Mesenchymal stem cell (in vitro differentiated cells and primary cell): ENCODE measurements at regions not wholly inside any gene's neighbourhood (a gene's known extent, or its start where the extent isn't known, plus 50 kb on each side); places are given as distances from the start of the nearest gene placed in this dataset.
"Not testable (repeated sequence)": the region's sequence is repeated elsewhere in the genome, so short reads cannot be mapped to it uniquely, and the experiment has no call there.

ENCODE experiments used
- DNase-seq: peaks from one replicate; pipeline ENCODE4 v3.0.0-alpha.2; 2013
- H2AFZ ChIP-seq: one replicate; pipeline ENCODE4 v1.6.1; 2013; ENCODE audit warnings: low read depth, mild to moderate bottlenecking, control low read depth, inconsistent platforms, low read length, moderate library complexity
- H2AK5ac ChIP-seq: 2 replicates; pipeline ENCODE4 v1.6.1; 2013; ENCODE audit warnings: low read length, moderate library complexity, mild to moderate bottlenecking, inconsistent platforms; ENCODE audit not compliant: severe bottlenecking
- H2BK120ac ChIP-seq: one replicate; pipeline ENCODE4 v1.6.1; 2013; ENCODE audit warnings: low read depth, mild to moderate bottlenecking, inconsistent platforms, low read length, moderate library complexity
- H2BK12ac ChIP-seq, 2 experiments: one replicate each; pipeline ENCODE4 v1.6.1; 2013; ENCODE audit warnings: inconsistent platforms in 2 of 2, low read length in 2 of 2, mild to moderate bottlenecking in 2 of 2, moderate library complexity in 2 of 2, control low read depth in 1 of 2
- H2BK15ac ChIP-seq: one replicate; pipeline ENCODE4 v1.6.1; 2013; ENCODE audit warnings: mild to moderate bottlenecking, low read depth, inconsistent platforms; ENCODE audit not compliant: poor library complexity, severe bottlenecking
- H2BK5ac ChIP-seq: 2 replicates; pipeline ENCODE4 v1.6.1; 2013; ENCODE audit warnings: low read depth, mild to moderate bottlenecking, low read length, control low read depth, inconsistent platforms; ENCODE audit not compliant: poor library complexity, severe bottlenecking
- H3K14ac ChIP-seq, 2 experiments: one replicate each; pipeline ENCODE4 v1.6.1; 2013; ENCODE audit warnings: inconsistent platforms in 2 of 2, low read length in 2 of 2, control low read depth in 1 of 2, mild to moderate bottlenecking in 1 of 2, moderate library complexity in 1 of 2
- H3K18ac ChIP-seq, 2 experiments: one replicate each; pipeline ENCODE4 v1.6.1; 2013; ENCODE audit warnings: inconsistent platforms in 2 of 2, low read length in 2 of 2, control low read depth in 1 of 2, low read depth in 1 of 2, mild to moderate bottlenecking in 1 of 2
- H3K23ac ChIP-seq, 2 experiments: one replicate each; pipeline ENCODE4 v1.6.1; 2013; ENCODE audit warnings: inconsistent platforms in 2 of 2, low read length in 2 of 2, mild to moderate bottlenecking in 2 of 2, moderate library complexity in 2 of 2, control low read depth in 1 of 2
- H3K27ac ChIP-seq: 2 replicates; pipeline ENCODE4 v1.5.1; 2013; ENCODE audit warnings: mild to moderate bottlenecking, moderate library complexity, low read length, control low read depth, inconsistent platforms; ENCODE audit not compliant: poor library complexity, severe bottlenecking
- H3K27me3 ChIP-seq, 2 experiments: 2 replicates each; pipeline versions ENCODE4 v1.6.1 to v1.7.0; 2013; ENCODE audit warnings: low read length in 2 of 2, mild to moderate bottlenecking in 2 of 2, moderate library complexity in 2 of 2, control low read depth in 1 of 2, inconsistent platforms in 1 of 2; ENCODE audit not compliant: control insufficient read depth in 1 of 2, insufficient read depth in 1 of 2
- H3K36me3 ChIP-seq, 2 experiments: 2 replicates each; pipeline versions ENCODE4 v1.6.1 to v1.7.0; 2013; ENCODE audit warnings: low read length in 2 of 2, control low read depth in 1 of 2, inconsistent platforms in 1 of 2, low read depth in 1 of 2, mild to moderate bottlenecking in 1 of 2; ENCODE audit not compliant: insufficient read depth in 2 of 2, control insufficient read depth in 1 of 2
- H3K4ac ChIP-seq, 2 experiments: one replicate each; pipeline ENCODE4 v1.6.1; 2013; ENCODE audit warnings: inconsistent platforms in 2 of 2, low read length in 2 of 2, mild to moderate bottlenecking in 2 of 2, moderate library complexity in 2 of 2, control low read depth in 1 of 2, low read depth in 1 of 2
- H3K4me1 ChIP-seq: 2 replicates; pipeline ENCODE4 v1.6.1; 2013; ENCODE audit warnings: low read depth, low read length, control low read depth; ENCODE audit not compliant: control insufficient read depth, insufficient read depth
- H3K4me2 ChIP-seq: 2 replicates; pipeline ENCODE4 v1.6.1; 2013; ENCODE audit warnings: low read length, mild to moderate bottlenecking, inconsistent platforms; ENCODE audit not compliant: poor library complexity, severe bottlenecking
- H3K4me3 ChIP-seq, 2 experiments: 2 replicates each; pipeline versions ENCODE4 v1.5.1 to v1.7.0; 2013; ENCODE audit warnings: low read length in 2 of 2, mild to moderate bottlenecking in 2 of 2, control low read depth in 1 of 2, low read depth in 1 of 2; ENCODE audit not compliant: insufficient read depth in 1 of 2
- H3K79me1 ChIP-seq: replicated peaks from 2 replicates; pipeline ENCODE4 v1.6.1; 2013; ENCODE audit warnings: mild to moderate bottlenecking, control low read depth, low read length, inconsistent platforms; ENCODE audit not compliant: poor library complexity, severe bottlenecking
- H3K9ac ChIP-seq: 2 replicates; pipeline ENCODE4 v1.7.0; 2013; ENCODE audit warnings: mild to moderate bottlenecking, low read length, moderate library complexity
- H3K9me3 ChIP-seq: 2 replicates; pipeline ENCODE4 v1.7.0; 2013; ENCODE audit warnings: mild to moderate bottlenecking, low read length; ENCODE audit not compliant: control insufficient read depth
- H4K8ac ChIP-seq: one replicate; pipeline ENCODE4 v1.6.1; 2013; ENCODE audit warnings: inconsistent platforms, mild to moderate bottlenecking, low read length, moderate library complexity
- H4K91ac ChIP-seq: one replicate; pipeline ENCODE4 v1.6.1; 2013; ENCODE audit warnings: mild to moderate bottlenecking, low read length, inconsistent platforms
- WGBS: methylation state at CpG from one replicate; pipeline ENCODE4 v1.1.7; 2013; ENCODE audit warnings: mixed read lengths; 5-methylcytosine and 5-hydroxymethylcytosine counted together

- Histone ChIP-seq H2BK120ac (no peak overlapping the region), H3K27me3 (no peaks in the 10 kb centered on the region), H2BK12ac (no peak overlapping the region), H3K14ac (no peak overlapping the region), H4K91ac (no peak overlapping the region), H4K8ac (no peak overlapping the region), H3K4me1 (no peaks in the 10 kb centered on the region), H2AFZ (no peak overlapping the region), H2BK5ac (no peak overlapping the region), H3K9ac (no peak overlapping the region), H3K27ac (no peak overlapping the region), H3K79me1 (no peaks in the 10 kb centered on the region), H3K4me2 (no peak overlapping the region), H3K23ac (no peak overlapping the region), H3K36me3 (no peaks in the 10 kb centered on the region), H3K4ac (no peak overlapping the region), H3K18ac (no peak overlapping the region), H3K4me3 (no peak overlapping the region), H2AK5ac (no peak overlapping the region), H2BK15ac (no peak overlapping the region), H3K9me3 (peaks cover 4% of the 10 kb centered on the region)
- no peak for DNase-seq
- WGBS: 56% methylated on average over 9 of the region's 10 CpGs
Measured at GRCh38 chr13:81874681-81875661, 1534.0 kb upstream of the SPRY2 start.

- Histone ChIP-seq H2BK12ac (no peak overlapping the region), H3K4ac (no peak overlapping the region), H2BK5ac (no peak overlapping the region), H3K27me3 (no peaks in the 10 kb centered on the region), H3K14ac (no peak overlapping the region), H3K4me1 (no peaks in the 10 kb centered on the region), H2AK5ac (no peak overlapping the region), H3K36me3 (no peaks in the 10 kb centered on the region), H3K4me3 (no peak overlapping the region), H3K9me3 (peaks cover 4% of the 10 kb centered on the region), H3K4me2 (no peak overlapping the region), H4K8ac (no peak overlapping the region), H2BK120ac (no peak overlapping the region), H3K79me1 (no peaks in the 10 kb centered on the region), H3K9ac (no peak overlapping the region), H2AFZ (no peak overlapping the region), H4K91ac (no peak overlapping the region), H3K23ac (no peak overlapping the region), H3K27ac (no peak overlapping the region), H3K18ac (no peak overlapping the region), H2BK15ac (no peak overlapping the region)
- DNase-seq: no peak
- 54% methylated on average over 3 of the region's 4 CpGs for WGBS
Measured at GRCh38 chr13:81874253-81874652, 1533.3 kb upstream of the SPRY2 start.

GRCh38 chr13:81872581-81872980 lies 1531.7 kb upstream of the SPRY2 start:
- Histone ChIP-seq H3K4ac (no peak overlapping the region), H2BK5ac (no peak overlapping the region), H3K79me1 (no peaks in the 10 kb centered on the region), H3K4me3 (no peak overlapping the region), H3K27ac (no peak overlapping the region), H2BK15ac (no peak overlapping the region), H3K18ac (no peak overlapping the region), H3K4me2 (no peak overlapping the region), H2AK5ac (no peak overlapping the region), H2BK120ac (no peak overlapping the region), H2BK12ac (no peak overlapping the region), H4K8ac (no peak overlapping the region), H3K36me3 (no peaks in the 10 kb centered on the region), H4K91ac (no peak overlapping the region), H3K9me3 (no peaks in the 10 kb centered on the region), H3K9ac (no peak overlapping the region), H3K4me1 (no peaks in the 10 kb centered on the region), H2AFZ (no peak overlapping the region), H3K23ac (no peak overlapping the region), H3K14ac (no peak overlapping the region), H3K27me3 (no peaks in the 10 kb centered on the region)
- 0% methylated on average over 2 of the region's 3 CpGs for WGBS
- DNase-seq: peak; percentile 18

GRCh38 chr13:81871751-81872325 lies 1530.9 kb upstream of the SPRY2 start:
- not testable (repeated sequence) for H3K4ac ChIP-seq, H2BK5ac ChIP-seq, H2BK15ac ChIP-seq, H3K27me3 ChIP-seq, H3K9me3 ChIP-seq, H4K91ac ChIP-seq, H4K8ac ChIP-seq, H3K9ac ChIP-seq, H3K23ac ChIP-seq, H3K4me3 ChIP-seq, H3K18ac ChIP-seq, H2BK120ac ChIP-seq, DNase-seq, H3K4me2 ChIP-seq, H2AFZ ChIP-seq, H3K14ac ChIP-seq, H2BK12ac ChIP-seq, H3K79me1 ChIP-seq, H3K4me1 ChIP-seq, H2AK5ac ChIP-seq, H3K27ac ChIP-seq, H3K36me3 ChIP-seq
- WGBS: 38% methylated on average over 4 of the region's 4 CpGs
